Esophagus mucosa (tissue), 1 donor: ENCODE measurements at regions not wholly inside any gene's neighbourhood (a gene's known extent, or its start where the extent isn't known, plus 50 kb on each side); places are given as distances from the start of the nearest gene placed in this dataset.
"Not testable (repeated sequence)": the region's sequence is repeated elsewhere in the genome, so short reads cannot be mapped to it uniquely, and the experiment has no call there.

Experiments used
- ATAC-seq: fragments of 200-7000 bp; cut with Tn5 transposase; one replicate; pipeline ENCODE4 v1.9.1; 2020
- donor health status: DM: yes; HTN: yes; CAD: no.

DNA sequence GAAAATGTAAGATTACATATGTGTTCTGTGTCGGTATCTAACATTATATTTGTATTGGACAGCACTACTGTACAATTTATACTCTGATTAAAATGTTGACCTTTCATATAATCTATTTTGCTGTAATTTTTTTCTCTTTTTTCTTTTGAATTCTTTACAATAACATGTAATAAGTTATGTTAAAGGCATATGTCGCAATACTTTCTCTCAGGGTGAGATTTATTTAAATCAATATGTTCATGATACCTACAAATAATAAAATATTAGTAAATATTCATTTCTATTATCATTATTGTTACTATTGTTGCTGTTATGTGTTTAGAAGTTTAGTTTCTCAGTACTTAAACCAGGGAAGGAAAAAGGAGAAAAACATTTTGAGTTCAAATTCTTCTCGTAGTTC lies 807.4 kb downstream of the STIM2 start:
- ATAC-seq, result no peak

DNA sequence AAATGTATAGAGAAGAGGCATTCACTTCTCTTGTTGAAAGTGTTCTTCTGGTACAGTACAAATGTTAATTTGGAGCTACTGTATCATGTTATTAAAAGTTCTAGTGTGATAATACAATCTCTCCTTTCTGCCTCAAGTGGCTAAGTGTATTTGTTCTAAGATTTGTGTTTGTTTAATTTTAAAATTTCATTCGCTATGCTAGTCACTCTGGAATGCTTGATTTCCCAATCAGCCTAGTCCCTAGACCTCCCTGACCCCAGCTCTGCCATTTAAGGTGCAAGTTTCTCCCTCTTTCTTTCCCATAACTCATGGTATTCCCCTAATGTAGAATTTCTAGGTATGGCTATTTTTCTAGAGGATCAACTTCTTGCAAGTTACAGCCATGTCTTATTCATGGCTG lies 817.4 kb downstream of the STIM2 start:
- no peak for ATAC-seq

DNA sequence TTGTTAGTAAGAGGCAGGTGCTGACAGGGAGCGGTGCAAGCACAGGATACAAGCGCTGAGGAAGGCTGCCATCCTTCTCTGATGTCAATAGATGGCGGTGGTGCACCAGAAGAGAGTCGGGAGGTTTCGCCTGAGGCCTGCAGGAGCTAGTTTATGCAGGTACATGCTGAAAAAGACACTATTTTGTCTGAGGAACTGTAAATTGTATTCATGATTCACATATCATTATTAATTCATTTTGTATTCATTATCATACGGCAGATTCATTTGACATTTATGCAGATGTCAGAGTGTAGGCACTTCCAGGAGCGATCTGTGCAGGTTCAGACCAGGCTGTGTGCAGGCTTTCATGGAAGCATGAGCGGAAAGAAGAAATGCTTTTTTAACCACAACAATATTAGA lies 824.0 kb downstream of the STIM2 start:
- peak; percentile 82 for ATAC-seq

DNA sequence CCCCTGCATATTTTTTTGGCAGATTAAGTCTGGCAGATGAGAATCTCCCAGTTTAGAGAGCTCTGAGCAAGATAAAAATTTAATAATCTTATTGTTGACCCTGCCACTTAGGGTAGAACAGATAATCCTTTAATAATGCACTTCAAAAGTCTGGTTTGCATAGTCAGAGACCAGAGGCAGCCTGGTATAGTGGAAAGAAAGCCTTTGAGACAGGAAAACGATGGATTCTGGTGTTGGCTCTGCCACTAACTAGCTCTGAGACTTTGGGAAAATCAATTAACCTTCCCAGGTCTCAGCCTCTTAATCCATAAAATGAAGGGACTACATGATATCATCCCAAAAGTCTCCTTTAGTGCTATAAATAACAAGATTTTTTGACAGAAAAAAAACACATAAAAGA lies 824.5 kb downstream of the STIM2 start:
- no peak for ATAC-seq

DNA sequence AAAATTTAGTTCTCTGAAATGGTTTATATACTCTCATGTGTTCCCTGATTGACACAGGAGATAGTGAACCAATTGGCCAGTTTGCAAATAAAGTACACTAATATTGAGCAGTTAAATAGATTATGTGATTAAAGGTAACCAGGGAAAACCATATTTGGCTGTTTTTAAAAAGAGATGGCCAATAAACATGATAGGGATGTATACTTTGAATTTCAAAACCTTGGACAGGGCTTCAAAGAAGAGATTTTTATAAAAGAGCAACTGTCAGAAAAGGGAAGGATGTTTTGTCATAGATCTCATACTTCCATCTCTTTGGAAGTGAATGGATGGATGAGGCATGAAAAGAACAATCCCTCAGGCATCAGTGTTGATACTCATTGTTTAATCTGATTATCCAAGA lies 825.3 kb downstream of the STIM2 start:
- no peak for ATAC-seq

DNA sequence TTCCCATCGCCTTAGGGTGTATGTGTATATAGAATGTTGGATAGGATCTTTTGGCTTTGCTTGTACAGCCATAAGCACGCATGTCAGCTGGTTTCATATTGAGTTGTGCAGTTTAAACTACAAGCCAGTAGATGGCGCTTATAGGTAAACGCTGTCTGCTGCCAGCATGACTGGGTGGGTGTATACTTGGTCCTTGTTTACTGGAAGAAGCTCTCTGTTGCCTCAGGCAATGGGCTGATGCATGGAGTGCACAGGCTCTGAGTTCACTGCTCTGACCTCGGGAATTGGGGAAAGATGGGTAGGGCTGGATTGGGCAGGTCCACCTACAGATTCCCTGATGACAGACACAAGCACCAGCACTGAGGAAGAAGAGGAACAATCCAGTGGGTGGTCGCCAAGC lies 831.5 kb downstream of the STIM2 start:
- peak; percentile 28 for ATAC-seq

DNA sequence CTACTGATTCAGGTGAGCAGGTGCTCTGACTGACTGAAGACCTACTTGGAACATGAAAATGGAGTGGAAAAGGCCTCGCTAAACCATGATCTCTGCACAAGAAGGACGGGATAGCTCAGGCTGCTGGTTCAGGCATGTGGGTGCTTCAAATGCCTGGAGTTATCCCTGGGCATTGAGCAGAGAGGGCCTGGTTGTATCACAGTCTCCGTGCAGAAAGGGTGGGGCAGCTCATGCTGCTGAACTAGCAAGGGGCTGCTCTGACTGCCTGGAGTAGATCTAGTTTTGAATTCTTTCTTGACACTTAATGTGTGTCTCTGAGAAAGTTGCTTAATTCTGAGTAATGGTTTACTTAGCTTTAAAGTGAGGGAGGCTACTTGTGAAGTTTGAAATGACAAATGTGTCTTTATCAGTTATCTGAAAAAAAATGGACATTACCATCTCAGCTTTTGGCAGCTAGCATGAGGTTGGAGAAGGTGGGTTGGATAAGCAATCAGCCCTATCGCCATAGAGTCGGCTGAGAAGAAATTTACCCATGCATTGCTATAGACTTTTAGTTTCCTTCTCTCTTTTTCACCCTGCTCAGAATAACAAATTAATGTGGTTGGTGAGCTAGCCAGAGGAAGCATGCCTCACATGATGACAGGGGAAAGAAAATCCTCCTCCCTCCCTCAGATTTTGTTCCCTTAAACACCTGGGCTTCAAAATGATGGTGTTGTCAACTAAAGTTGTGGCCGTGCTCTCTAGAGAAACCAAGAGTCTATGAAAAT lies 832.4 kb downstream of the STIM2 start:
- ATAC-seq, result no peak

DNA sequence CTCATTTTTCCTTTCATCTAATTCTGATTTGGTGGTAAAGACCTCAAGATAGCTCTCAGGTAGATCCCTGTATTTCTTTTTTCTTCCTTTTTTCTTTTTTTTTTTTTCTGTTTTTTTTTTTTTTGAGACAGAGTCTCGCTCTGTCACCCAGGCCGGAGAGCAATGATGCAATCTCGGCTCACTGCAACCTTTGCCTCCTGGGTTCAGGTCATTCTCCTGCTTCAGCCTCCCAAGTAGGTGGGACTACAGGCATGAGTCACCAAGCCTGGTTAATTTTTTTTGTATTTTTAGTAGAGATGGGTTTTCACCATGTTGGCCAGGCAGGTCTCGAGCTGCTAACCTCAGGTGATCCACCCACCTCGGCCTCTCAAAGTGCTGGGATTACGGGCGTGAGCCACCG lies 835.6 kb downstream of the STIM2 start:
- ATAC-seq, result not testable (repeated sequence)

DNA sequence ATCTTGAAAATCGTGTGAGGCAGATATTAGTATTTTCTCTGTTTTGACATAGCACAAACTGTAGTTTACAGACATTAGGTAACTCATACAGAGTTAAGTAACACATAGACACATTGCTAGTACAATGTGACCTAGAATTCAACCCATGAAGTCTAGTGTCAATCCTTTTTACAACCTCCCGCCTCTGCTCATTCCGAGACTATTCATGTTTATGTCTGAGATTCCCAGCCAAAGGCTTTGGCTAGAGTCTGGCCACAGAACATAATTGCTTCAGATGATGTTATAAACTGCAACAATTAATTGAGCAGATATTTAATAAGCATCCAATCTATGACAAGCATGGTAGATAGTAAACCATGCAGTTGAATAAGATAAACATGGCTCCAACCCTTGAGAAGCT lies 841.0 kb downstream of the STIM2 start:
- no peak for ATAC-seq

DNA sequence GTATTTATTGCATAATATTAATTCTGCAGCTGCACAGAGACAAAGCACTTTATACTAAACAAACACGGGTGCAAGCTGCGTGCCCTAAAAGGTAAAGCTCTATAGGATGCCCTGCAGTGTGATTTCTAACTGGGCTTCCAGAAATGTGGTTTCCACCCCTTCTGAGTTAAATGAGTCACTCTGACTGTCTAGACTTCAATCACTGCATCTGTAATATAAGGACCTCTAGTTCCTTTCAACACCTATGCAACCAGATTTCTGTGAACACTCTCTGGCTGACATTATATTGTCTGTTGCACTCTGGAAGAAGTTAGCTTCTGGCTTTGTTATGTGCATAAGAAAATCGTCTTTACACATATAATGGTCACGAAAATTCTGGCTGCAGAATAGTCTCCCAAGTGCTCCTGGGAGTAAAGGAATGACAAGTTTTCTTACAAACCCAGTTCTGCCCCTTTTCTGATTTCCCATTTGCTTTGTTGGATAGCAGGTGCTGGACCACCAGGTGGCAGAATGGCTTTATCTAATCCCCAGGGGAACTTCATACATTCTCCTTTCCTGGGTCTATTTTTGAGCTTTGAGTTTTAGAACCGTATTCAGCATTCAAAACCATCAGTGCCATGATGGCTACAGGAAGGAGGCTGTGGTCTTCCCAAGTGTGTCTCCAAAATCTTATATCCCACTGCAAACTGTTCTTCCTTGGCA lies 842.2 kb downstream of the STIM2 start:
- ATAC-seq, result no peak

DNA sequence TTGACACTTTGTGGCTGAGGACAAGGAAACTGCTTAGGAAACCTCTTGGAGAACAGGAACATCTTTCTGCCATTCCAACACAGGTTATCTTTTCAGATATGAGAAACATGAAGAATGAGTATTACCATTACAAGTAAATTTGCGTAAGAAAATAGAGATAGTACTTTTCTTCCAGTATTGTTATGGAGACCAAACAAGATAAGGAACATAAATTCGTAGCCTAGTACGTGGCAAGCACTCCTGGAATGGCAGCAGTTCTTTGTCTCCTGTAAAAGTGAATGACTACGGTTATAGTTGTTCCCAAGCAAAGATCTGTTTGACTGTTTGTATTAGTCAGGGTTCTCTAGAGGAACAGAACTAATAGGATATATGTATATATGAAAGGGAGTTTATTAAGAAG lies 843.1 kb downstream of the STIM2 start:
- no peak for ATAC-seq

DNA sequence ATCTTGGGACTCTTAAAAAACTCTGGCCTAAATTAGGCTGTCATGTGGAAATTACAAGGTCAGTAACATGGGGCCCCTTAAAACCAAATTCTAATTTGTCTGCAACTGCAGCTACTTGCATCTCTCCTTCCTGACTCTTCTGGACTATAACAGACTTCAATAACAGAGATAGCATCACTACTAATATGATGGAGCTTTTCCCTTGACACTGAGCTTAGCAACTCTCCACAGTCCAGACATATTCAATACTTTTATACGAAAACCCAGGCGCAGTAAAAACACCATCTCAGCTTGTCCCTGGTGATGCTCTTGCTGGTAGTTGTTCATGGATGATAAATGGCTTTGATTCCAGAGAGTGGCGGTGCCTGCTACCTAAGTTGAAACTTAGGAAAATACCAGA lies 850.4 kb downstream of the STIM2 start:
- ATAC-seq, result no peak

DNA sequence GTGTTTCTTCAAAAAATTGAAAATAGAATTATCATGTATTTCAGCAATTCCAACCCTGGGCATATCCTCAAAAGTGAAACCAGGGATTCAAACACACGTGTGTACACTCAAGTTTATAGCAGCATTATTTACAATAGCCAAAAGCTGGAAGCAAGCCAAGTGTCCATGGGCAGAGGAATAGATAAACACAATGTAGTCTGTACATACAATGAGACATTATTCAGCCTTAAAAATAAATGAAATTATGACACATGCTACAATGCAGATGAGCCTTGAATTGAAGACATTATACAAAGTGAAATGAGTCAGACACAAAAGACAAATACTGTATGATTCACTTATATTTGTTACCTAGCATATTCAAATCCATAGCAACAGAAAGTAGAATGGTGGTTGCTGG lies 853.4 kb downstream of the STIM2 start:
- ATAC-seq, result no peak

DNA sequence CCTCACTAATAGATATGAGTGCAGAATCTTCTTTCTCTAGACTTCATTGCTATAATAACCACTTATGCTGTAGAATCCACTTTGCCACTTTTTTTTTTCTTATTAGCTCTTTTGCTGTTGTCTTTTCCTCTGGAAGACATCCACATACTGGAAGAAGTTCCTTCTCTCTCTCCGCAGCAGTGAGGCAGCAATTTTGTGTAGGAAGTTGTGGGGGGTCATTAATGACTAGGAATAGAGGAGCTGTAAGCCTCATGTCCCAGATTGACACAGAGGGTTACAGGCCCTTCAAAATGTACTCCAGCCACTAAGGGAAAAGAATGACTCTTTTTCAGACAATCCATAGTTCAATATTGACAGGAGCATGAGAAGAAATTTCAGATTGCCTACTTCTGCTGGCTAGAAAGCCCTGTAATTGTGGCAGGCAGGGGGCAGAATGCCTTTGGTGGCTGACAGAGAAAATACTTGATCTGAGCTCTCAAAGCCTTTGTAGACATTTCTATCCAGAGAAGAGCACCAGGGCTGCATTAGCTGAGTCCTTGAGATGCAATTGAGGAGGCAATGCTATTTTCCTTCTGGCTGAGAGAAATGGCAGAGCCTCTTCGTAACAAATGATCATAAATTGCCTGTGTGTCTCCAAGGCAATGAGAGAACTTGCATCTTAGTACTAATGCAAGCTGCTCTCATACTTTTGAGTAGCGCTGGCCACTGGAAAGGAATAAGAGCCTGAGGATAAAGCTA lies 856.2 kb downstream of the STIM2 start:
- ATAC-seq, result no peak

DNA sequence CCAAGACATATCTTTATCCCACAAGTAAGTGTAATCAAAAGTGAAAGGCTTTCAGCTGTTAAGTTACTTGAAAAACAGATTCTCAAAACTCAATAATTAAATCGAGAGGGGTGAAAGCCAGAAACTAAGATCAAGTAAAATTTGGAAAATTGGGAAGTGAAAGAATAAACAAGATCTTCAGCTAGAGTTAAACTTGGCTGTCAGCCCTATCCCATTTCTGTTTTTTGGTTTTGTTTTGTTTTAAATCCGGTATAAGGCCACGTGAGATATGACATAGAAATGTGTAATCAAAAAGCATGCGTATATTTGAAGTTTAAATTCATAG lies 856.8 kb downstream of the STIM2 start:
- ATAC-seq, result no peak

DNA sequence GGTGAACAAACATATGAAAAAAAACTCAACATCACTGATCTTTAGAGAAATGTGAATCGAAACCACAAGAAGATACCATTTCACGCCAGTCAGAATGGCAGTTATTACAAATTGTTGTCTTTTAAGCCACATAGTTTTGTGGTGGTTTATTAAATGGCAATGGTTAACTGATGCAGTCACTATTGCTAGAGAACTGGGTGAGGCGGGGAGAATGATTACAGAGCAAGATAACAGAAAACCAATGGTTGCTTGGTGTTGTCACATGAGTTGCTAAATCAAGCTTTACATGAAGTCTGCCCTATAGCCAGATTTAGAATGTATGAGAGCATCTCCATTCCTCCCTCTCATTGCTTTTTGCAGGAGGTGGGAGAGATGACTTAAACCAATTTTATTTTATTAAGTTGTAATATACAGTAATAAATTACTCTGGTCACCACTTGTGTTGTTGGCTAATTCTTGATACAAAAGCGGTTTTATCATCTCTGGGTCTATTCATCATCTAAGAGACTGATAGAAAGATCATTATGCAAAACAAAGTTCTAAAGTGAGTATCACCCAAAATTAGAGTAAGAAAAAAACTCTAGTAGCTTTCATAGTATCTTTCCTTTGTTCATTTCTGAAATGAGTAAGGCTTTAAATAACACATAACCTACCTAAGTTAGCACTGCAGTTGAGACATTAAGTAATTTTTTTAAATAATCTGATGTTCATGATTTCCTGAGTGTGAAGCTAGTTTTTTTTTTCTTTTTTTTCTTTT lies 859.5 kb downstream of the STIM2 start:
- ATAC-seq, result no peak

DNA sequence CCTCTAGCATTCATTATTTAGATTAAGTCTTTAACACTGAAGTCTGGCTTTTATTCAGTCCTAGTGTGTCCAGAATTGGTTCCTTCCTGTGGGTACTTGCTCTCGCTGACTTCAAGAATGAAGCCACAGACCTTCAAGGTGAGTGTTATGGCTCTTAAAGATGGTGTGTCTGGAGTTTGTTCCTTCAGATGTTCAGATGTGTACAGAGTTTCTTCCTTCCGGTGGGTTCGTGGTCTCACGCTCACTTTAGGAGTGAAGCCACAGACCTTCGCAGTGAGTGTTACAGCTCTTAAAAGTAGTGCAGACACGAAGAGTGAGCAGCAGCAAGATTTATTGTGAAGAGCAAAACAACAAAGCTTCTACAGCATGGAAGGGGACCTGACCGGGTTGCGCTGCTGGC lies 860.6 kb downstream of the STIM2 start:
- ATAC-seq, result no peak

DNA sequence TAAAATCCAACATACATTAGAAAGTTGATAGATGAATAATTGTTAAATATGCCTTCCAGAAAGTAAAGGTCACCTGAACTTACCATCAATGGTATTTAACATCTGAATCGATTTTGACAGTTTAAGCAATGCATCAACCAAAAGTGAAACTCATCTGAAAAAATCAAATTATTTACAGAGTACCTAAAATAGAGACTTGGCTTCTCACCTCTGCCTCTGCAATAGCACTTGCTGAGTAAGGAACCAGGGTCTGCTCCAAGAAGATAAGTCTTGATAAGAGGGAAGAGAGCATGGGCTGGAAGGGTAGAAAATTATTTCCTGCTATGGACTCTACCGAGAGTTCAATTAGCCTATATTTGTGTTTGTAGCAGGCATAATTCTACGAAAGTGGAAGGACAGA lies 868.3 kb downstream of the STIM2 start:
- no peak for ATAC-seq

DNA sequence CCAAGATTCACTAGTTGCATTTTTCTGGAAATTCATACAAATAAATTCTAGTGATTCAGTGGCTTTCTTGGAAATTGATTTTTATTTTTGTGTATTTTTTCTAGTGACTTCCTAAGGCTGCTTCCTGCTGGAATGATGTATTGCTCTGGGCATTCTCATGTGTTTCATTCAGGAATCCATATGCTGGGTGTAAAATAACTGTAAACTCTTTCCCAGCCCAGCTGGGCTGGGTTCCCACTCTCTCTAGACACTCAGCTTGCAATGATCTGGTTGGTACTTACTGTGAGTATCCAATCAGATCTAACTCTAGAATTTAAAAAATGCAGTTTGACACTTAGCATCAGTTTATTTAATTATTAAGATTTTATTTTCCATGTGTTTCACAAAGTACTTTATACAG lies 882.2 kb downstream of the STIM2 start:
- no peak for ATAC-seq

DNA sequence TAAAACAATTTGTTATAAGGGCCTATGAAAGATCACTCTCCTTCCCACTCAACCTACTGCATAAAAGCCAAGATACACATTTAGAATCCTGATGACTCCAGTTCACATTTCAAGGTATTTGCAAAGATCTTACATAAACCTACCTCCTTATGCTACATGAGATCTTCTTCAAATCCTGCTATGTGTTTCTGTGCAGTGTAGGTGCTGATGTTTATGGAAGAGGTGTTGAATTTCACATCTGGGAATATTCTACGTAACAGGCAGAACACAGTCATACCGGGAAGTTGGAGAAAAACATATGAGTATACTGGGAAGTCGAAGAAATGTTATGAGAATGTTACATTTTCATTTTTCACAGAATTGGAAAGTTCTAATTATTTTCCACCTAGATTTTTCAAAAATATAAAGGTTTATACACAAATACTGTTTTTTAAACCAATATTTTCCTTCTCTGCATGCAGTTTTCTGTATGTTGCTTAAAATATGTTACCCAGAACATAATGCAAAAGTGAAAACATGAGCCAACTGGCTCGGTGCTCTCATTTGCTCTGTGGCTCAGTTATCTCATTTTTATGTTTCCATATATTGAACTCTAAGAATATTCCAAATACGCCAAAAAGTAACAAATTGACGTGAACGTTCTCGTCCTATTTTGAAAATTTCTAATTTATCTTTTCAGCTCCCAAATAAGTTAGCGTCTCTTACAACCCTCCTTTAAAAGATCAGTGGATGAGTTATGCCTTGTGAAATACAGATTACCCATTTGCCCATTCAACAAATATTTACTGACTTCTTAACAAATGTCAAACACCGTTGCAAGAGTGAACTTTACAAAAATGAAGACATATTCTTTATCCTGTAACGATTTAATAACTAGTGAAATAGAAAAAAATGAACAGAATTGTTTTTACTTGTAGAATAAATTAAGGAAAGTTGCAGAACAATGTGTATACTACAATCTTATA lies 899.3 kb downstream of the STIM2 start:
- no peak for ATAC-seq

DNA sequence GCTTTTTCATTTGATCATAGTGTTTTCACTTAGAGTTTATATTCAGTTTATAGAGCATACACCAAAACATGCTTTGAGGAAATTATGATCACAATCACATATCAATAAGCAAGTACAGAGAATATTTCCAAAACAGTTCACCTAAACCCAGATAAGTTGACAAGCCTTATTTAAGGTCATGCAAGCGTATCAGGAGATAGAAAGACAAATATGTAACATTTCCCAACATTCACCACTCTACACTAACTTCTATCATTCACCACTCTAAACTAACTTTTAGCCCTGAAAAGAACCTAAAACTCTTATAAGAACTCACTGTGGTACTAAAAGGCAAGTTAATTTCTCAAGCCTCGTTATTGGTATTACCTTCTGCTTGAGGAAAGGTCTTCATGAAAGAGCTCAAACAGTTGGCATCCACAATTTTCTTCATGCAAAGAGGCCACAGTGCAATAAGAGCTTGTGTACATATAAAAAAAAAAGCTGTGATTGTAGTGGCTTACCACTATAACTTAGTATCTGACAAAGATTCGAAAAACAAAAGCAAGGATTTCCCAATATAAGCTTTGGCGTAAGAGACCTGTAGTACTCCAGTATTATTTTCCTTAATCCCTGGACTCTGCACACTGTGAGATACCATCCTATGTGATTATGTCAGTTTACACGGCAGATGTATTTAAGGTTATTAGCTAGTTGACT lies 903.3 kb downstream of the STIM2 start:
- no peak for ATAC-seq

DNA sequence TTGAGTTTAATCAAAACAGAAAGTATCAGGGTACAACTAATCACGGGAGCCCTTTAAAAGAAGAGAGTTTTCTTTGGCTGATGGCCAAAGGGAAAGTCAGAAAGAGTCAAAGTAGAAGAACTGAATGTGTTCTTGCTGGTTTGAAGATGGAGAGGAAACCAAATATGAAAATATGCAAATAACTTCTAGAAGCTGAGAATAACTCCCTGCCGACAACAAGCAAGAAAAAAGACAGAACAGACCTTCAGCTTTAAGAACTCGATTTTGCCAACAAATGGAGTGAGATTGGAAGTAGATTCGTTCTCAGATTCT lies 903.8 kb downstream of the STIM2 start:
- ATAC-seq, result no peak
